ENCODE measurements at regions not wholly inside any gene's neighbourhood (a gene's known extent, or its start where the extent isn't known, plus 50 kb on each side); places are given as distances from the start of the nearest gene placed in this dataset.

DNA sequence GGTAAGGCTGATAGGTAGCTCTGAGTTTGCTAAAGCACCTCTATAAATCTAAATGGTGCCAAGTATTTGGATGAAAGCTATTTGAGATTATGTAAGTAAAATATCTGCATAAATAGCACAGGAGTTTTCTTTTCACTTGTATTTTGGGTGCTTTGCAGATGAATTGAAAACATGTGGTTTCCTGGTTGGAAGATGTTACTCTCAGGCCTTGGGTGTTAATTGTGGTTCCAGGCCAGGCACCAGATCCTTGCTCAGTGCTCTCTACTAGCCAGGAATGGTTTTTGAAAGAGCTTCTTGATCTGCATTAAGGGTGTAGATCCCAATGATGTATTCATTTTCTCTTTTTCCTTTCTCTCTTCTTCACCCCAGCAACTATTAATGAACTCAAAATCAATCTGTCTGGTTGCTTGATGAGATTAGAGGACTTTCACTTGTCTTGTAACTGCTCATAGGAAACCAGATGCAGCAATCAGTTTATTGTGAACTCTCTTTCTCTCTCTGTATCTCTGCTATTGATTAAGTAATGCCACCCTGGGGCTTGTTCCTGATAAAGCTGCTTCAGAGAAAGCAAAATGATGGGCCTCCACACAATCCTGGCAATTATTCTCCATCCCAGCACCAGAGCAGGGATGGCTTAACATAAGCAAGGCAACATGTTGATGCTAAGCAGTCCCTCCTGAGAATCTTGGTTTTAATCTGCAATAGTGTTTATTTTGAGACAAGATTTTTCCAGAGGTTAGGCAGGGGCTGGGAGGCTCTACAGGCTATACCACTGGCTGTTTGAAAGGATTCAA, 147.0 kb upstream of the NTM start:
- no peak for TF ChIP-seq POLR2AphosphoS5 (IDR thresholded peaks at IDR 0.05; ENCODE audit: low read depth, low read length)
- no peak for TF ChIP-seq POLR2A (IDR thresholded peaks at IDR 0.05; ENCODE audit: low read depth, low read length)
- no peak for TF ChIP-seq POU2F2 (IDR thresholded peaks at IDR 0.05; ENCODE audit: low read depth, low read length)
- TF ChIP-seq SPI1 (IDR thresholded peaks at IDR 0.05; ENCODE audit: low read depth, low read length): no peak

All from GM12891 (cell line).